Vagina (tissue), 2 donors: ENCODE measurements at regions not wholly inside any gene's neighbourhood (a gene's known extent, or its start where the extent isn't known, plus 50 kb on each side); places are given as distances from the start of the nearest gene placed in this dataset.

Experiments used
- POLR2A ChIP-seq, 2 donors: fragments of 450-650 bp; IDR thresholded peaks; one replicate each; pipeline ENCODE4 v1.6.1; 2017; ENCODE audit warnings: antibody characterized with exemption in 2 of 2, mild to moderate bottlenecking in 2 of 2, moderate library complexity in 2 of 2
- POLR2AphosphoS5 ChIP-seq, 2 donors: sonication (generic); formaldehyde crosslinking; IDR thresholded peaks; one replicate each; pipeline ENCODE4 v1.9.0; 2017; ENCODE audit warnings: antibody characterized with exemption in 2 of 2, mild to moderate bottlenecking in 2 of 2, low read depth in 1 of 2; ENCODE audit not compliant: insufficient read depth in 1 of 2
- TF ChIP-seq, protein P1 (sequence below), 3 experiments: fragments of 450-650 bp in 2 of 3; fragments of 200-600 bp in 1 of 3; sonication (generic) in 1 of 3; IDR thresholded peaks; one replicate each; pipeline ENCODE4 v1.5.1; 2017 to 2019; ENCODE audit warnings: antibody characterized with exemption in 3 of 3, mild to moderate bottlenecking in 2 of 3, moderate library complexity in 2 of 3

DNA sequence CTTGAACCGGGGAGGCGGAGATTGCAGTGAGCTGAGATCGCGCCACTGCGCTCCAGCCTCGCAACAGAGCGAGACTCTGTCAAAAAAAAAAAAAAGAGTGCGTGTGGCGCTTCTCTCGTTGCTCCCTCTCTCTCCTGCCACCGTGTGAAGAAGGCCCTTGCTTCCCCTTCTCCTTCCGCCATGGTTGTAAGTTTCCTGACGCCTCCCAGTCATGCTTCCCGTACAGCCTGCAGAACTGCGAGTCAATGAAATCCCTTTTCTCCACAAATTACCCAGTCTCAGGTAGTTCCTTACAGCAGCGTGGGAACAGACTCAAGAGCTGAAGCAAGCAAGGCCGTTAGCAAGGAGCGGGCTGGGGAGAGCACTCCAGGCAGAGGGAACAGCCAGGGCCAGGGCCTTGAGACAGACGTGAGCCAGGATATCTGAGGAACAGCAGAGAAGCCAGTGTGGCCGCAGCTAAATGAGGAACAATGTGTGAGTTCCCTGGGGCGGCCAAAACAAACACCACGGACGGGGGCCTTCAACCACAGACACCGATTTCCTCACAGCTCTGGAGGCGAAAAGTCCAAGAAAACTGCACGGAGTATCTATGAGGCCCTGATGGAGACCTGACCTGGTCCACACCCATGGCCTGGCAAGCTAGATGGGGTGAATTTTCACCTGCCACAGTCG lies 54.2 kb upstream of the ETS2 start:
- TF ChIP-seq, protein P1, sequence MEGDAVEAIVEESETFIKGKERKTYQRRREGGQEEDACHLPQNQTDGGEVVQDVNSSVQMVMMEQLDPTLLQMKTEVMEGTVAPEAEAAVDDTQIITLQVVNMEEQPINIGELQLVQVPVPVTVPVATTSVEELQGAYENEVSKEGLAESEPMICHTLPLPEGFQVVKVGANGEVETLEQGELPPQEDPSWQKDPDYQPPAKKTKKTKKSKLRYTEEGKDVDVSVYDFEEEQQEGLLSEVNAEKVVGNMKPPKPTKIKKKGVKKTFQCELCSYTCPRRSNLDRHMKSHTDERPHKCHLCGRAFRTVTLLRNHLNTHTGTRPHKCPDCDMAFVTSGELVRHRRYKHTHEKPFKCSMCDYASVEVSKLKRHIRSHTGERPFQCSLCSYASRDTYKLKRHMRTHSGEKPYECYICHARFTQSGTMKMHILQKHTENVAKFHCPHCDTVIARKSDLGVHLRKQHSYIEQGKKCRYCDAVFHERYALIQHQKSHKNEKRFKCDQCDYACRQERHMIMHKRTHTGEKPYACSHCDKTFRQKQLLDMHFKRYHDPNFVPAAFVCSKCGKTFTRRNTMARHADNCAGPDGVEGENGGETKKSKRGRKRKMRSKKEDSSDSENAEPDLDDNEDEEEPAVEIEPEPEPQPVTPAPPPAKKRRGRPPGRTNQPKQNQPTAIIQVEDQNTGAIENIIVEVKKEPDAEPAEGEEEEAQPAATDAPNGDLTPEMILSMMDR (IDR thresholded peaks at IDR 0.05): no peak
- TF ChIP-seq POLR2A (IDR thresholded peaks at IDR 0.05): no peak
- no peak for TF ChIP-seq POLR2AphosphoS5 (IDR thresholded peaks at IDR 0.05; ENCODE audit: insufficient read depth in 1 of 2, low read depth in 1 of 2)
